Right lobe of liver (tissue), 4 donors: ENCODE measurements at regions not wholly inside any gene's neighbourhood (a gene's known extent, or its start where the extent isn't known, plus 50 kb on each side); places are given as distances from the start of the nearest gene placed in this dataset.
"Not testable (repeated sequence)": the region's sequence is repeated elsewhere in the genome, so short reads cannot be mapped to it uniquely, and the experiment has no call there.

Experiments used
- CTCF ChIP-seq, 4 donors: fragments of 200-600 bp in 3 of 4; fragments of 450-650 bp in 1 of 4; IDR thresholded peaks; one replicate each; pipeline versions ENCODE4 v1.5.1 to v1.8.0; 2016 to 2022; ENCODE audit warnings: antibody characterized with exemption in 4 of 4, mild to moderate bottlenecking in 2 of 4
- POLR2A ChIP-seq: fragments of 450-650 bp; IDR thresholded peaks from one replicate; pipeline ENCODE4 v1.6.1; 2017; ENCODE audit warnings: antibody characterized with exemption, mild to moderate bottlenecking
- donor health status: DM: no; HTN: no; CAD: no.
- donor health status: DM: no; HTN: no; CAD: no.
- donor health status: DM: no; HTN: yes; CAD: no.

GRCh38 chr2:230625220-230625619 lies 87.4 kb upstream of the CAB39 start:
- not testable (repeated sequence) for TF ChIP-seq CTCF (IDR thresholded peaks at IDR 0.05); POLR2A
